HG03469 (cell line): ENCODE measurements at regions not wholly inside any gene's neighbourhood (a gene's known extent, or its start where the extent isn't known, plus 50 kb on each side); places are given as distances from the start of the nearest gene placed in this dataset.
"Not testable (repeated sequence)": the region's sequence is repeated elsewhere in the genome, so short reads cannot be mapped to it uniquely, and the experiment has no call there.

Experiments used
- ATAC-seq: cut with Tn5 transposase; IDR thresholded peaks from one replicate; pipeline ENCODE4 v1.9.1; 2021; ENCODE audit warnings: mild to moderate bottlenecking, moderate library complexity, moderate number of reproducible peaks; ENCODE audit not compliant: unreplicated experiment

DNA sequence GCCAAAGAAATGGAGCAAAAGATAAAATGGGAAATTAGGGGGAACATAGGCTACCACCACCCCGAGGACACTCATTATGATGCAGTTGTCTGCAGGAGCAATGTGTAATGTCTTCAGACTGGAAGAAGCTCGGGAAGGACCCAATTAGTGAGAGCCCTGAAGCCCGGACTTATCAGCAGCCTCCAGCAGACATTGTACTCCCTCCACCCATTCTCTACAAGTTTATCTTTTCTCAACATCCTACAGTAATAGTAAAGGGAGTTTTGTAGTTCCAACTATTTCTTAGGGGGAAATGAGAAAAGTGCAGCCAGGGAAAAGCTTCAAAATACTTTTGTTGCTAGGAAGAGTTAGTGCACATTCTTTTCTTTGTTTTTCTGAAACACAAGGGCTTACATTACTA lies 657.3 kb upstream of the COBL start:
- ATAC-seq, result no peak

DNA sequence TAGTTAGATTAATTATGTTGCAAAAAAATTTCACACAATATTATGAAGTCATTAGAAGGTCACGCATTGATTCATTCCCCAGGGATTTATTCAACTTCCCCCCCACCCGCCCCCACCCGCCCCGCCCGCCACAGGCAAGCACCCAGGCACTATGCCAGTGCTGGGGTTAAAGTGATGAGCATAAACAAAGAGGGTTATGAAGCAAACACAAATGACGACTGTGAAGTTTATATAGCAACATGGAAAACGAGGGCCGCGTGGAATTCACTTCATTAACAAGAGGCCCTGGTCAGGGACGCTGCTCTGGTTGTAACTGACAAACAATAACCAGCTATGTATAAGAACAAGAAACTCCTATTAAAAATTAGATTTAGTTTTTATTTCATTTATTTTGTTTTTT lies 656.5 kb upstream of the COBL start:
- no peak for ATAC-seq

DNA sequence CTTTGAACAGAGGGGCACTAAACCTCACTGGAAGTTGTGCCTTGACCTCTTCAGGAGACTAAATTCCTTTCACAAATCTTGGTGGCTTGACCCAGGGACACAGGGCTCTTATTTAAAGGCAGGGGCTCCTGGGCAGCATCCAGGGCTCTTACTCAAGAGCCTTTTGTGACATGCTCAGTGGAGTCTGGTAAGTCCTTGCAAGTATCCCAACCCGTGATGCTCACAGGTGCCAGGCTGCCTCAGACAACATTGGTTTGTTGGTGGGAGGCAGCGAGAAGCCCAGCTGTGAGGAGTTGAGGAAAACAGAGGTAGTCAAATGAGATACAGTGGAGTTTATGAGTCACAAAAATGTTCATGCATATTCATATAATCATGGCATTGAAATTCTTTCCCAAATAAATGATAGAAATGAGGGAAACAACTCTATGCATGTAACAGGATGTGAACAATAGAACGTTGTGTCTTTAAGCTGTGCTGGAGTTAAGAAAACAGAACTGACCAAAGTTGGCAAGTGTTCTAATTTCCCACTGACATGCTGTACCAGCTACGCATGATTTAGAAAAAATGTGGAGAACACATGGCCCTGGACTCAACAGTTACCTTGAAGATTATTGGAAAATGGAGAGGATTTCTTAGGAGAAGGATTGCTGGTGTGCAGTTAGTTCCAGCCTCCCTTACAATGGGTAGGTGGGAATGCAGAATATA lies 654.5 kb upstream of the COBL start:
- no peak for ATAC-seq

DNA sequence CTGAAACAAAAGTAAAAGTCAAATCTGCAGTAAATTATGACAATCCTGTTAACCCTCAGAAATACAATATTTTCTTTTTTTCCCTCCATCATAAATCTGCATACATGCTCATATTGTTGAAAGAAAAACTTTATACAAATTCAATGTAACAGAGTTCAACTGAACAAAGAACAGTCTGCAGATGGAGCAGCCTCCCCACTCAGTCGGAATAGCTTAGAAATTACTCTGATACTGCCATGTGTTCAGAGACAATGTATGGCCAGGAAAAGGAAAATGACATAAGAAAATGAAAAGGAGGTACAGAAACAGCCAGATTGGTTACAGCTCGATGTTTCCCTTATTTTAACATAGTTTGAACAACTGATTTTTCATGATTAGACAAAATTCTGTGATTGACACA lies 651.9 kb upstream of the COBL start:
- no peak for ATAC-seq

DNA sequence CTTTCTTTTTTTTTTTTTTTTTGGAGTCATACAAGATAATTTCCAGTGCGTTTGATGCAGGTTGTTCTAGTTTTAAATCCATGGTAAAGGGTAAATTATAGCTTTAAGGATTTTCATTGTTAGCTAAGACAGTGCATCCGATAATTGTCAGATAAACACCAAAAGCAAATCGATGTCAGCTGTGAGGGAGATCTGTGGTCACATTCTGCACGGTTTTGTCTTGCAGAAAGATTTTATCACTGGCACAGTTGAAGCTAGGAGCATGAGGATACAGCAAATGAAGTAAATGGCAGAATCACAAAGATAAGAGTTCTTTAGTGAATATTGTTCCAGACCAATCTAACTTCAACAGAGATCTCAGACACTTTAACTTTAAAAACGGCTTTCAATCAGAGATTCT lies 648.8 kb upstream of the COBL start:
- ATAC-seq, result no peak

DNA sequence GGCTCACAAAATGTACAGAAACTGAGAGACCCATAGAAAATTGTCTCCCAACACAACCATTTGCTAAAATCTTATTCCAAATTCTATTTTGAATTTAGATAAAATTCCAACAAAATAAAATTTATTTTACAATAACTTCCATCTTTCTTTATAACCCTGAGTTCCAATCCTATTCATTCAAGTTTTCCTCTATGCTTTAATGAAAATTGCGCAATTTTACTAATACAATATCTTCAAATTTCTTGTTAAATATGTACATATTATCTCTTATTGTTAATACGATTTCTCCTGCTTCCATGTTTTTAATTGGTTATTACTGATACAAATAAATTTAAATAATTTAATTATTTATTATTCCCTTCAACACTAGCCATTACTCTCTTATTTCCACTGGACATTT lies 645.2 kb upstream of the COBL start:
- no peak for ATAC-seq

DNA sequence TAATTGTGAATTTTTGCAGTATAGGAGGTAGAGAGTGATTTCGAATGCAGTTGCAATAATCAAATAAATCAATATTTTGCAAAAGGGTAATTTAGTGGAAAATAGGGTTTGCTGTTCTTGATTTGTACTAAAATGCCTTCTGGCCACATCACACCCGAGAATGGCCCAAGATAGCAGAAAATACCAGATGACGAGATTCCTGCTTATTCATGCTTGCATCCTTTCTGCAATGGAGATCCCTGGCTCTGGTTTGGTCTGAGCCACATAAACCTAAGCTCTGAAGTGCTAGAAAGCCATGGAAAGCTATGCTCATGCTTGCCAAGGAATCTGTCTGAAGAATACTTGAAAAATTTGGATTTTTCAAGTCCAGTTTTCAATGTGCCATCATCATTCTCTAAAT lies 634.2 kb upstream of the COBL start:
- ATAC-seq, result no peak

DNA sequence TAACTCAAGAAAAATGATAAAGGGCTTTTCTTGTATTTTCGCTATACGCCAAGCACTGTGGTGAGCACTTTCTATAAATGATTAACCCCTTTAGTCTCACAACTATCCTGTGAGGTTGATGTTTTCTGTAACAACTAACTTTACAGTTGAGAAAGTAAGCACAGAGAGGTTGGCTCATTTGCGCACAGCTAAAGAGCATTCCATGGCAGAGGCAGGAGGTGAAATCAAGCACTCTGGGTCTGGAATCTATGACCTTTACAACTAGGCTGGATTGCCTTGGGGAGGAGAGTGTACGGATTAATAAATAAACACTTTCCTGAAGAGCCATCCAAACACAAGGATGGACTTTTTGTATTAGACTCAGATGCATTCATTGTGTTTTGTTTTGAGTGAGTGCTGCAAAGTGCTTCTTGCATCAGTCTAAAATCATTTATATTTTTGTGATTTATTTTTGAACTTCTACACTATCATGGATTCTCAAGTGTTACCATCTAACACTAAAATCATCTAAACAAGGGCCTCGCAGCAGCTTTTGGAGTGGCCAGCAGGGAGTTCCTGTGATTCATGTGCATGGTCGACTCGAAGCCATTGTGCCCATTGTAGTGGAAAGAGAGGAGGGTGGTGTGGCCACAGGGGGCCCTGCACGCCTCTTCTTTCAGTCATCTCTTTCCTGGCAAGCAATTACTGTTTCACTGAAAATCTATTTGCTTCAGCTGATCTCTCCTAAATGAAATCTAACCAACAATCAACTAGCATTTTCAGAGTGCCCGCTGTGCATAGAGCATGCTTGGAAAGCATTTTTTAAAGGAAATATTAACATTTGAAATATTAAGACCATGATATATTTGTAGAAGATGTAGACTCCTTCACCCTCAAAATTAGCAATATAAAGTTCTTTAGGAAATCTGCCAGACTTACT lies 633.4 kb upstream of the COBL start:
- ATAC-seq, result no peak

DNA sequence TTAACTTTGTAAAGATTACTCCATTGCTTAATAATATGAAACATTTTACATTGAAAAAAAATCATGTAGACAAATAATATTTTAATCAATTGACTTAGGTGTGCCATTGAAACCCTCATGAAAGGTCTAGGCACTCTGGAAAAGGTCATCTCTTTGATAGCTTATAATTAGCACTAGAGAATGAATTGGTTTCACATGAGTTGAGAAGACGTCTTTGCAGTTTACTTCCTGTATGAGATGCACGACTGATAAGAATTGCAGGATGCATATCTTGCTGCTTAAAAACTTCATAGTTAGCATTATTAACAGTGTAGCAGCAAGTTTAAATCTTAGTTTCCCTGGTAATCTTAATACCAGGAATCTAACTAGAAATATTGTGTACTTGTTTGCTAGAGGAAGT lies 614.2 kb upstream of the COBL start:
- ATAC-seq, result no peak

DNA sequence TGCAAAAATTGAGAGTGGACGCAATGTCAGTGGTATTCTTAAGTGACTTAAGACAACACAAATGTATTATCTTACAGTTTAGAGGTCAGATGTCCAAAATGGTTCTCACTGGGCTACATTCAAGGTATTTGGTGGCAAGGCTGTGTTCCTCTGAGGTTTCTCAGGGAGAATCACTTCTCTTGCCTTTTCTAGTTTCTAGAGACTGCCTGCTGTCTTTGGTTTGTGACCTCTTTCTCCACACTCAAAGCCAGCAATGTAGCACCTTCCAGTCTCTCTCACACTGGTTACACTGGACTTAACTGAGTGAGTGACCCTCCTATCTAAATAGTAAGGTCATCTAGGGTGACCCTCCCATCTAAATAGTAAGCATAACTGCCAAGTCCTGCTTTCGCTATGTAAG lies 613.2 kb upstream of the COBL start:
- ATAC-seq, result no peak

DNA sequence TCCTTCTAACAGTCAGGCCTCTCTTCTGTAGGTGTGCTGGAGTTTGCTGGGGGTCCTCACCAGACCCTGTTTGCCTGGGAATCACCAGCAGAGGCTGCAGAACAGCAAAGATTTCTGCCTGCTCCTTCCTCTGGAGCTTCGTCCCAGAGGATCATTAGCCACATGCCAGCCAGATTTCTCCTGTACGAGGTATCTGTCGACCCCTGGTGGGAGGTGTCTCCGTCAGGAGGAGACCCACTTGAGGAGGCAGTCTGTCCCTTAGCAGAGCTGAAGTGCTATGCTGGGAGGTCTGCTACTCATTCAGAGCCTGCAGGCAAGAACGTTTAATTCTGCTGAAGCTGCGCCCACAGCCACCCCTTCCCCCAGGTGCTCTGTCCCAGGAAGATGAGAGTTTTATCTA lies 611.1 kb upstream of the COBL start:
- no peak for ATAC-seq

DNA sequence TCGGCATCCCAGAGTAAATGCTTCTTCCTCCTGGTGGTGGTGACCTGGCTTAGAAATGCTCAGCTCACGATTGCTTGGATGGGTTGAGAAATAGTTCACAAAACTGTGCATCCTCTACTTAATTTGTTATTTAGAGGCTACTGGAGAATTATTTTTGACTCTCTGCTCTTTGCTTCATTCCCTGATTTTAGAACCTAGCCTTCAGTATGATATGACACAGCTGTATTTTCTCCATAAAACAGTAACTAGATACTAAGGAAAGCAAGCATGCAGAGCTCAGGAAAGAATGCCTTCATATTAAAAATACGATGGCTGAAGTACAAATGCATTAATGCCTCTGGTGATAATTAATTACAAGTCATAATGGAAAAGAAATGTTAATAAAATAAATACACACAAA lies 602.0 kb upstream of the COBL start:
- ATAC-seq, result no peak

DNA sequence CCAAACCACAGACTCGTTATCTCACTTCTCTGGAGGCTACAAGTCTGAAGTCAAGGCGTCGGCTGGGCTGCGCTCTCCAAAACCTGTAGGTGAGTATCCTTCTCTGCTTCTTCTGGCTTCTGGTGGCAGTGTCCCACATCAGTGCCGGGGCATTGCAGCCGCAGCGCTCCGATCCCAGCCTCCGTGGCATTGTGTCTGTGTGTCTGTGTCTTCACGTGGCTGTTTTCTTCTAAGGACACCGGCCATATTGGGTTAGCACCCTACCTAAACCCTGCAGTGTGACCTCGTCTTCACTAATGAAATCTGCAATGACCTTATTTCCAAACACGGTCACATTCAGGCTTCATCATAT lies 584.9 kb upstream of the COBL start:
- ATAC-seq, result no peak

DNA sequence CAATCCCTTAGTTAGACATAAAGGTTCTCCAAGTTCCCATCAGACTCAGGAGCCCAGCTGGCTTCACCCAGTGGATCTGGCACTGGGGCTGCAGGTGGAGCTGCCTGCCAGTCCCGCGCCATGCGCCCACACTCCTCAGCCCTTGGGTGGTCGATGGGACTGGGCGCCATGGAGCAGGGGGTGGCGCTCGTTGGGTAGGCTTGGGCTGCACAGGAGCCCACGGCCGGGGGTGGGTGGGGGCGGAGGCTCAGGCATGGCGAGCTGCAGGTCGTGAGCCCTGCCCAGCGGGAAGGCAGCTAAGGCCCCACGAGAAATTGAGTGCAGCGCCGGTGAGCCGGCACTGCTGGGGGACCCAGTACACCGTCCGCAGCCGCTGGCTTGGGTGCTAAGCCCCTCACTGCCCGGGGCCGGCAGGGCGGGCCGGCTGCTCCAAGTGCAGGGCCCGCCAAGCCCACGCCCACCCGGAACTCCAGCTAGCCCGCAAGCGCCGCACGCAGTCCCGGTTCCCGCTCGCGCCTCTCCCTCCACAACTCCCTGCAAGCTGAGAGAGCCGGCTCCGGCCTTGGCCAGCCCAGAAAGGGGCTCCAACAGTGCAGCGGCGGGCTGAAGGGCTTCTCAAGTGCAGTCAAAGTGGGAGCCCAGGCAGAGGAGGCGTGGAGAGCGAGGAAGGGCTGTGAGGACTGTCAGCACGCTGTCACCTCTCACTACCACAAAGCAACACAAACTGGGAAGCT lies 584.3 kb upstream of the COBL start:
- ATAC-seq, result not testable (repeated sequence)

DNA sequence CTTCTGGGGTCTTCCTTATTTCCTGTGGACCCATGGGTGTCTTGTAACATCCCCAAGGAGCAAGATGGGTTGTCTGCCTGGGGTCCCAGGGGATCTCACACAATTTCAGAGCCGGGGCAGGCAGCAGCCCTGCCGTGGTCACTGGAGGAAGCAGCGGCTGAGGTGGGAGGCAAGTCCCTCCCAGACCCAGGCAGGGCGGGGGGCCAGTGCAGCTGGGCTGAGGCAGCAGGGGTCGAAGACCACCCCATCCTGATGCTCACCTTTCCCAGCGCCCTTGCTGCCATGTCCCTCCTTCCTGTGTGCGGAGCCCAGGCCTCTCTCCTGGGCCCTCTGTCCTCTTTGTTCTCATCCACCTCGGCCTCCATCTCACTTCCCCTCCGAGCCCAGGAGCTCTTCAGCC lies 583.0 kb upstream of the COBL start:
- no peak for ATAC-seq

DNA sequence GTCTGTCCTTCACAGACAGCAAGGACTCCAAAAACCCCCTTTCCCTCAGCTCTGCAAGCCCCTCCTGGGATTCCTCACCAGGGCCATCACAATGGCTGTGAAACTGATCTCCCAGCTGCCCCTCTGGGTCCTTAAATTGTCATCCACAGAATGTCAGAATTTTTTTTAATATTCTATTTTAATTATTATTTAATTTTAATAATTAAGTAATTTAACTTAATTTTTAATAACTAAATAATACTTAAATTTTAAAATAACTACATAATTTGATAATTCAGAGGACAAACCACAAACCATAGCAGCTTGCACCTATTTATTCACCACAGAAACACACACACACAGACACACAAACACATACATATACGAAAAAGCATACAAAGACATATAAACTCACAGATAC lies 565.8 kb upstream of the COBL start:
- ATAC-seq, result no peak

DNA sequence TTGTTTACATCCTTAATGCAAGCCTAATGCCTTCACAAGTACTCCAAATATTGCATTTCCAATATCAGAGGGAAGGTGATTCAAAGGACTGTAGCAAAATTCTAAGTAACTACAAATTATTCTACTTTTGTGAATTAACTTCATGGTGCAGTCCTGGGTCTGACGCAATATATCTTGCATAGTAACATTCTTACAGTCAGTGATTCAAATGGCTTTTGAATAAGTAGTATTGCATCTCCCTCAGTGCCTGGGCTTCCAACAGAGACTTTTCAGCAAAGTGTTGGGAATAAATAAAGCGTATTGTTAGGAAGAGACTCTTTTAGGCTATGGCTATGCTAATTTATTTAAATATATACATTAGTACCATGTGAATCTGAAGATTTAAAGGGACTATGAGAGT lies 564.7 kb upstream of the COBL start:
- ATAC-seq, result no peak

DNA sequence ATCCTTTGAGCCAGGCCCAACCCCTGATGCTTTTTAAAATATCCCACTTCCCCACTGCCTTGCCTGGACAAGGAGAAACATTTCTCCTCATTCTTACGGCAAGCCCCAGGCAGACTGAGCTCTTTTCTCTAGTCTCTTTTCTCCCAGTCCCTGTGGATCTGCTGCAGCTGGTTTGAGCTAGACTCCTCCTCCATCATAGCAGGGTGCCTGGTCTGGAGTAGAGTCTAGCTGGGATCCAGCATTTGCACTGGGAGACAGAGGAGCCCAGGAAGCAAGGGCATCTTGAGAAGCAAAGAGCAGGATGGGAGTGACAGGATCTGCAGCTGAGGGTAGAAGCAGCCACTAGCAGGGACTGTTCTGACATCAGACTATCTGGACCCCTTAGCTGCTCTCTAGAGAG lies 562.3 kb upstream of the COBL start:
- no peak for ATAC-seq

DNA sequence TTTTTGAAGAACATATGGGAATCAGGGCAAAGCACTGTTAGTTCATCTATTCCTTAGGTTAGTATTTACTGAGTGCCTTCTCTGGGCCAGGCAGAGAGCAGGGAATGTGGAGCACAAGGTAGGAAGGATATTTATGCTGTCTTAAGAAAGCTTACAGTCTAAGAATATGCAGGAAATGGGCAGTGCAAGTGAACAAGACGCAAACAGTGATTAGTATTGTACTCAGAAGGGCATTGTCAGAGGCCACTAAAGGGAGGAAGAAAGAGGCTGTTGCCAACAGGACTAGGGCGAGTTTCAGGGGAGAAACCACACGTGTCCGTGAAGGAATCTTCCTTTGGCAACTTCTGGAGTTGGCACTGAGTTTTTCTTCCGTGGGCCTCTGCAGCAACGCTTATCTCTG lies 552.8 kb upstream of the COBL start:
- ATAC-seq, result no peak

DNA sequence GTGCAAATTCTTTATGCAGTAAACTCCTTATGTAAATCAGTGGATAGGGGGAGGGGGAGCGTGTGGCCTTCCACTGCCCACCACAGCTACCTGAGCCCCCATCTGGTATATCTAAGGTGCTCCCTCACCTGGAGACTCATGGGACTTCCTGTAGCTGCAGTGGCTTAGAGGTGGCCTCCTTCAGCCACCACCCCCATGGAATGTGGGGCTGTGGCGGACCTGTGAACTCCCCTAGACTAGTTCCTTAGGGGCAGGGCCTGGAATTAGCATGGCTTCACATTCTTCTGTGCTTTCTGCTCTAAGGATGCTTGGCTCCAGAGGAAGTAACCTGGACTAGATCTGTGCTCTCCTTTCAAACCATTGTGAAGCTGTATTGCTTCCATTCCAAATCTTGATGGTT lies 550.5 kb upstream of the COBL start:
- ATAC-seq, result no peak

DNA sequence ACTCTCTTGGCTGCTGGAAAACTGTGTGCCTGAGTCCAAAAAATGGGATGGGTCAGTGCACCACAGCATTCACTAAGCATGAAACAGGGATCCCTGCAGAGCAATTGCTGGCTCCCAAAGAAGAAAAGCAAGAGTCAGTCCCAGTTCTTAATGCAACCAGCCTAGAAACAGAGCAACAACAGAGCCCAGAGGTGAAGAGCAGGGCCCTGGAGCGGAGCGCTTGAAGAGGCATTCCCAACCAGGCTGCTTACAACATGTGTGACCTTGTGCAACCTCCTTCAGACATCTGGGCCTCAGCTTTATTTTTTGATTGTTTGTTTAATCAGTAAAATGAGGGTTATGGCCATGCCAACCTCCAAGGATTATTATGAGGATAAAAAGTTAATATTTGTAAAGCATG lies 543.7 kb upstream of the COBL start:
- ATAC-seq, result no peak

DNA sequence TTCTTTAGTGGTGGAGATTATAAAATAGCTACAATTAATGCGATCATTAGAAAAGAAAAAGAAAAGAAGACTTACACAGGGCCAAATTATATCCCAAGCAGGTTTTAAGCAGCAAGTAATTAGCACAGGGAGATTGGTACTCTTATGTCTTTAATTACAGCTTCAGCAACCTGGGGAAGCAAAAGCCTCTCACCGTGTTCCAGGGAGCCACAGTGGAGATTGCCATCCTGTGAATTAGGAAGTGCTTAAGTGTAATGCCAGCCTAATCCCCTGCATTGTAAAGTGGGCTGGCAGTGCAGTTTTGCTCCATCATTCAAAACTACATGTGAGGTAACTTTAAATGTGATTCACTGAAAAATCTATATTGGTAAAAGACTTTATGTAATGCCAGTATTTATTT lies 533.5 kb upstream of the COBL start:
- ATAC-seq, result no peak
